WTC11 (cell line): ENCODE measurements at regions not wholly inside any gene's neighbourhood (a gene's known extent, or its start where the extent isn't known, plus 50 kb on each side); places are given as distances from the start of the nearest gene placed in this dataset.

Experiments
- ATAC-seq: fragments of 200-7000 bp; cut with Tn5 transposase; 2 replicates; pipeline ENCODE4 v1.10.0; 2021; ENCODE audit warnings: mild to moderate bottlenecking, moderate library complexity
- CTCF ChIA-PET: fragments of 300-600 bp; sonication (Branson Sonifier 250); formaldehyde crosslinking; loops from one replicate; lab custom pipeline; 2021; ENCODE audit warnings: antibody characterized with exemption; lab: Charles Lee
- POLR2A ChIA-PET: fragments of 350-600 bp; sonication (Branson Sonifier 250); formaldehyde crosslinking; loops from one replicate; lab custom pipeline; 2021; ENCODE audit warnings: antibody characterized with exemption; lab: Charles Lee
- DNase-seq: peaks from one replicate; pipeline ENCODE4 v3.0.0; 2021; ENCODE audit warnings: low spot score
- H3K27ac Mint-ChIP-seq: 2 replicates; pipeline ENCODE4 v1.8.0; 2021; ENCODE audit warnings: mixed read lengths
- H3K27me3 Mint-ChIP-seq: 2 replicates; pipeline ENCODE4 v1.8.0; 2021; ENCODE audit warnings: low read depth, mild to moderate bottlenecking, moderate library complexity, mixed read lengths
- H3K36me3 Mint-ChIP-seq: 2 replicates; pipeline ENCODE4 v1.8.0; 2021; ENCODE audit warnings: mixed read lengths
- H3K4me1 Mint-ChIP-seq: 2 replicates; pipeline ENCODE4 v1.8.0; 2022; ENCODE audit warnings: mixed read lengths
- H3K4me3 Mint-ChIP-seq: 2 replicates; pipeline ENCODE4 v1.8.0; 2021; ENCODE audit warnings: mild to moderate bottlenecking, moderate library complexity, mixed read lengths
- H3K9me3 Mint-ChIP-seq: 2 replicates; pipeline ENCODE4 v1.8.0; 2021; ENCODE audit warnings: mixed read lengths
- ATF1 ChIP-seq: sonication (generic); formaldehyde crosslinking; IDR thresholded peaks from 2 replicates; pipeline ENCODE4 v1.8.1; 2023; ENCODE audit warnings: mild to moderate bottlenecking, moderate library complexity, missing genetic modification reagents
- E2F1 ChIP-seq: sonication (generic); formaldehyde crosslinking; IDR thresholded peaks from 2 replicates; pipeline ENCODE4 v1.8.0; 2022; ENCODE audit warnings: mild to moderate bottlenecking, missing genetic modification reagents
- EMX1 ChIP-seq: fragments of 250-450 bp; sonication (Bioruptor Pico); IDR thresholded peaks from 2 replicates; pipeline ENCODE4 v1.8.0; 2021; ENCODE audit warnings: mild to moderate bottlenecking
- ESRRA ChIP-seq: sonication (generic); formaldehyde crosslinking; IDR thresholded peaks from 2 replicates; pipeline ENCODE4 v1.8.1; 2022; ENCODE audit warnings: mild to moderate bottlenecking, missing genetic modification reagents, borderline replicate concordance
- ETV6 ChIP-seq: sonication (generic); formaldehyde crosslinking; IDR thresholded peaks from 2 replicates; pipeline ENCODE4 v1.8.1; 2022; ENCODE audit warnings: mild to moderate bottlenecking, missing genetic modification reagents
- GTF2I ChIP-seq: fragments of 250-450 bp; sonication (Bioruptor Pico); conservative IDR thresholded peaks from 2 replicates; pipeline ENCODE4 v1.4.0; 2021; ENCODE audit warnings: mild to moderate bottlenecking
- IRF2 ChIP-seq: sonication (generic); formaldehyde crosslinking; IDR thresholded peaks from 2 replicates; pipeline ENCODE4 v1.8.0; 2022; ENCODE audit warnings: low read depth, missing genetic modification reagents, borderline replicate concordance
- JAZF1 ChIP-seq: fragments of 250-450 bp; sonication (Bioruptor Pico); IDR thresholded peaks from 2 replicates; pipeline ENCODE4 v1.9.0; 2021; ENCODE audit warnings: moderate library complexity, mild to moderate bottlenecking, inconsistent platforms
- MXD4 ChIP-seq: fragments of 250-450 bp; sonication (Bioruptor Pico); IDR thresholded peaks from 2 replicates; pipeline ENCODE4 v1.8.0; 2021; ENCODE audit warnings: mild to moderate bottlenecking, moderate library complexity, borderline replicate concordance
- NFATC4 ChIP-seq: fragments of 250-450 bp; sonication (Bioruptor Pico); IDR thresholded peaks from 2 replicates; pipeline ENCODE4 v1.9.0; 2021; ENCODE audit warnings: mild to moderate bottlenecking
- NFYB ChIP-seq: sonication (generic); formaldehyde crosslinking; conservative IDR thresholded peaks from 2 replicates; pipeline ENCODE4 v1.8.0; 2022; ENCODE audit warnings: low read depth, missing genetic modification reagents
- NR1H2 ChIP-seq: sonication (generic); formaldehyde crosslinking; IDR thresholded peaks from 2 replicates; pipeline ENCODE4 v1.9.0; 2021; ENCODE audit warnings: mild to moderate bottlenecking, moderate library complexity, missing genetic modification reagents
- TCF7 ChIP-seq: sonication (generic); formaldehyde crosslinking; IDR thresholded peaks from 2 replicates; pipeline ENCODE4 v1.8.0; 2022; ENCODE audit warnings: mild to moderate bottlenecking, low read depth, missing genetic modification reagents, moderate library complexity
- TEAD1 ChIP-seq: sonication (generic); formaldehyde crosslinking; IDR thresholded peaks from 2 replicates; pipeline ENCODE4 v1.8.0; 2022; ENCODE audit warnings: mild to moderate bottlenecking, missing genetic modification reagents
- ZNF138 ChIP-seq: sonication (generic); formaldehyde crosslinking; conservative IDR thresholded peaks from 2 replicates; pipeline ENCODE4 v1.8.1; 2022; ENCODE audit warnings: mild to moderate bottlenecking, moderate library complexity, missing genetic modification reagents
- ZNF263 ChIP-seq: sonication (generic); formaldehyde crosslinking; IDR thresholded peaks from 2 replicates; pipeline ENCODE4 v1.8.1; 2022; ENCODE audit warnings: low read depth, mild to moderate bottlenecking, moderate library complexity, missing genetic modification reagents
- ZNF416 ChIP-seq: fragments of 250-450 bp; sonication (Bioruptor Pico); IDR thresholded peaks from 2 replicates; pipeline ENCODE4 v1.9.0; 2021; ENCODE audit warnings: mild to moderate bottlenecking, inconsistent platforms
- TF ChIP-seq, protein P1 (sequence below): sonication (generic); formaldehyde crosslinking; IDR thresholded peaks from 2 replicates; pipeline ENCODE4 v1.8.1; 2023; ENCODE audit warnings: mild to moderate bottlenecking, missing genetic modification reagents
- TF ChIP-seq, protein P2 (sequence below): sonication (generic); formaldehyde crosslinking; IDR thresholded peaks from 2 replicates; pipeline ENCODE4 v1.8.0; 2023; ENCODE audit warnings: mild to moderate bottlenecking, missing genetic modification reagents
- TF ChIP-seq, protein P3 (sequence below): sonication (generic); formaldehyde crosslinking; IDR thresholded peaks from 2 replicates; pipeline ENCODE4 v1.8.1; 2023; ENCODE audit warnings: mild to moderate bottlenecking, missing genetic modification reagents, moderate library complexity
- TF ChIP-seq, protein P4 (sequence below): sonication (generic); formaldehyde crosslinking; IDR thresholded peaks from 2 replicates; pipeline ENCODE4 v1.8.0; 2023; ENCODE audit warnings: missing genetic modification reagents, mild to moderate bottlenecking, borderline replicate concordance

- no peak for TF ChIP-seq ETV6
- no peak for TF ChIP-seq ZNF263 (CRISPR knock-in tag)
- TF ChIP-seq, protein P1, sequence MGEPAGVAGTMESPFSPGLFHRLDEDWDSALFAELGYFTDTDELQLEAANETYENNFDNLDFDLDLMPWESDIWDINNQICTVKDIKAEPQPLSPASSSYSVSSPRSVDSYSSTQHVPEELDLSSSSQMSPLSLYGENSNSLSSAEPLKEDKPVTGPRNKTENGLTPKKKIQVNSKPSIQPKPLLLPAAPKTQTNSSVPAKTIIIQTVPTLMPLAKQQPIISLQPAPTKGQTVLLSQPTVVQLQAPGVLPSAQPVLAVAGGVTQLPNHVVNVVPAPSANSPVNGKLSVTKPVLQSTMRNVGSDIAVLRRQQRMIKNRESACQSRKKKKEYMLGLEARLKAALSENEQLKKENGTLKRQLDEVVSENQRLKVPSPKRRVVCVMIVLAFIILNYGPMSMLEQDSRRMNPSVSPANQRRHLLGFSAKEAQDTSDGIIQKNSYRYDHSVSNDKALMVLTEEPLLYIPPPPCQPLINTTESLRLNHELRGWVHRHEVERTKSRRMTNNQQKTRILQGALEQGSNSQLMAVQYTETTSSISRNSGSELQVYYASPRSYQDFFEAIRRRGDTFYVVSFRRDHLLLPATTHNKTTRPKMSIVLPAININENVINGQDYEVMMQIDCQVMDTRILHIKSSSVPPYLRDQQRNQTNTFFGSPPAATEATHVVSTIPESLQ = no peak
- no peak for TF ChIP-seq JAZF1 (CRISPR knock-in tag)
Measured at GRCh38 chrX:8913655-8914409, 112.6 kb upstream of the FAM9A start (continued).

DNA sequence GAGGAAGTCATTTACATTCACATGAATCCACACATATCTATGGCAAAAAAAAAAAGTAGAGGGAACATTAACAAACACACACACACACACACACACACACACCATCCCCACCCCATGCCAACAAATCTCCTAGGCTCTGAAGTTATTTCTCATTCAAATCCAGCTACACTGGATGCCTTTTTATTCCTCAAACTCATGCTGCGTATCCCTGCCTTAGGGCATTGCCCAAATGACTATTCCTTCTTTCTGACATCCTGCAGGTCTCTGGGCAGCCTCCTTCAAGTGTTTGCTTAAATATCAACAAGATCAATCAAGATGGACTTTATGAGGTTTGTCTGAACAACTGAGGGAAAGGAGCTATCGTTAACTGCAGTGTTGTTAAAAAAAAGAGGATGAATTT, 106.5 kb upstream of the FAM9A start:
- ChIA-PET CTCF (interaction anchor here (0.6 kb wide), 1 partner anchor 768 kb away, joined by 4 read pairs; no protein-coding TSS in a partner anchor), POLR2A (interaction anchor here (0.6 kb wide), 1 partner anchor 49 kb away, joined by 3 read pairs; no protein-coding TSS in a partner anchor)
- Mint-ChIP-seq H3K4me1 (peaks cover 24% of the 10 kb centered on the region), H3K36me3 (no peaks in the 10 kb centered on the region), H3K27me3 (peaks cover 27% of the 10 kb centered on the region), H3K9me3 (no peaks in the 10 kb centered on the region), H3K4me3 (no peak overlapping the region), H3K27ac (no peak overlapping the region)
- no peak for TF ChIP-seq ZNF416 (CRISPR knock-in tag)
- TF ChIP-seq, protein P2, sequence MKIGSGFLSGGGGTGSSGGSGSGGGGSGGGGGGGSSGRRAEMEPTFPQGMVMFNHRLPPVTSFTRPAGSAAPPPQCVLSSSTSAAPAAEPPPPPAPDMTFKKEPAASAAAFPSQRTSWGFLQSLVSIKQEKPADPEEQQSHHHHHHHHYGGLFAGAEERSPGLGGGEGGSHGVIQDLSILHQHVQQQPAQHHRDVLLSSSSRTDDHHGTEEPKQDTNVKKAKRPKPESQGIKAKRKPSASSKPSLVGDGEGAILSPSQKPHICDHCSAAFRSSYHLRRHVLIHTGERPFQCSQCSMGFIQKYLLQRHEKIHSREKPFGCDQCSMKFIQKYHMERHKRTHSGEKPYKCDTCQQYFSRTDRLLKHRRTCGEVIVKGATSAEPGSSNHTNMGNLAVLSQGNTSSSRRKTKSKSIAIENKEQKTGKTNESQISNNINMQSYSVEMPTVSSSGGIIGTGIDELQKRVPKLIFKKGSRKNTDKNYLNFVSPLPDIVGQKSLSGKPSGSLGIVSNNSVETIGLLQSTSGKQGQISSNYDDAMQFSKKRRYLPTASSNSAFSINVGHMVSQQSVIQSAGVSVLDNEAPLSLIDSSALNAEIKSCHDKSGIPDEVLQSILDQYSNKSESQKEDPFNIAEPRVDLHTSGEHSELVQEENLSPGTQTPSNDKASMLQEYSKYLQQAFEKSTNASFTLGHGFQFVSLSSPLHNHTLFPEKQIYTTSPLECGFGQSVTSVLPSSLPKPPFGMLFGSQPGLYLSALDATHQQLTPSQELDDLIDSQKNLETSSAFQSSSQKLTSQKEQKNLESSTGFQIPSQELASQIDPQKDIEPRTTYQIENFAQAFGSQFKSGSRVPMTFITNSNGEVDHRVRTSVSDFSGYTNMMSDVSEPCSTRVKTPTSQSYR (CRISPR knock-in tag) = no peak
- no peak for TF ChIP-seq IRF2 (CRISPR knock-in tag)
- TF ChIP-seq ESRRA (CRISPR knock-in tag) = no peak
- no peak for TF ChIP-seq NR1H2 (CRISPR knock-in tag)
- TF ChIP-seq, protein P3, sequence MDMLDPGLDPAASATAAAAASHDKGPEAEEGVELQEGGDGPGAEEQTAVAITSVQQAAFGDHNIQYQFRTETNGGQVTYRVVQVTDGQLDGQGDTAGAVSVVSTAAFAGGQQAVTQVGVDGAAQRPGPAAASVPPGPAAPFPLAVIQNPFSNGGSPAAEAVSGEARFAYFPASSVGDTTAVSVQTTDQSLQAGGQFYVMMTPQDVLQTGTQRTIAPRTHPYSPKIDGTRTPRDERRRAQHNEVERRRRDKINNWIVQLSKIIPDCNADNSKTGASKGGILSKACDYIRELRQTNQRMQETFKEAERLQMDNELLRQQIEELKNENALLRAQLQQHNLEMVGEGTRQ (CRISPR knock-in tag) = no peak
- TF ChIP-seq ZNF138 = no peak
- no peak for TF ChIP-seq EMX1 (CRISPR knock-in tag)
- TF ChIP-seq E2F1 (CRISPR knock-in tag) = no peak
- no peak for TF ChIP-seq TEAD1
- no peak for TF ChIP-seq ATF1
- TF ChIP-seq NFYB (CRISPR knock-in tag) = no peak
- ATAC-seq (peak; percentile 60), DNase-seq (no peak)

DNA sequence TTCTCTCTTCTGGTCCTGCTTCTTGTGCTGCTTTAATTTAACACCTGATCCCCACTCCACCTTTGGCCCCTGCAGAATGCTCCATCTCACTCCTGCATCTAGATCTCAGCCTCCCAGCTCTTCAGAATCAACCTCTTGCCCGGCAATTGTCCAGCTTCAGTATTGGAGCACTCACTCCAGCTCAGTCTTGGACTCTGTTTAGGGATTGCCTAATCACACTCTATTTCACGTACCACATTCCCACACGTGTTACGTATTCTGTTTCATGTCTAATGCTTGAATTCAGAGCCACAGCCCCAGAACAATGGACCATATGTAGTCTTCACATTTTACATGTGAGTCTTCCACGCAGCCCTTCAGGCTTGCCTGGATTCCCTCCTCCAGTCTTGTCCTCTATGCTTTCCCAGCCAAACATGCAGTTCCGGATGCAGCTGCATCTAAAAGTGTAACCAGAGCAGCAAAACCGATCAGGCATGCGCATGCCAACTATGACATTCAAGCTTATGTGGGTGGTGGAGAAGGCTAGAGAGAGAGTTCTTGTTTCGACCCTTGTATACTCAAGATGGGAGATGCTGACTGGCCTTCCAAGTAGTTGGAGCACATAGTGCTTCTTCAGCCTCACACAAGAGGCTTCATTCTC, 105.2 kb upstream of the FAM9A start:
- DNase-seq = no peak
- Mint-ChIP-seq H3K27ac (no peak overlapping the region), H3K27me3 (peaks cover 27% of the 10 kb centered on the region), H3K9me3 (peaks cover 3% of the 10 kb centered on the region; the same call in 1 of the 2 replicates), H3K4me3 (no peak overlapping the region), H3K4me1 (peaks cover 24% of the 10 kb centered on the region), H3K36me3 (no peaks in the 10 kb centered on the region)
- CTCF ChIA-PET = no interaction called here
- ATAC-seq = no peak
- POLR2A ChIA-PET = no interaction called here
- TF ChIP-seq GTF2I (no peak), TCF7 (CRISPR knock-in tag) (no peak), NFATC4 (CRISPR knock-in tag) (no peak), MXD4 (no peak)
- TF ChIP-seq, protein P4, sequence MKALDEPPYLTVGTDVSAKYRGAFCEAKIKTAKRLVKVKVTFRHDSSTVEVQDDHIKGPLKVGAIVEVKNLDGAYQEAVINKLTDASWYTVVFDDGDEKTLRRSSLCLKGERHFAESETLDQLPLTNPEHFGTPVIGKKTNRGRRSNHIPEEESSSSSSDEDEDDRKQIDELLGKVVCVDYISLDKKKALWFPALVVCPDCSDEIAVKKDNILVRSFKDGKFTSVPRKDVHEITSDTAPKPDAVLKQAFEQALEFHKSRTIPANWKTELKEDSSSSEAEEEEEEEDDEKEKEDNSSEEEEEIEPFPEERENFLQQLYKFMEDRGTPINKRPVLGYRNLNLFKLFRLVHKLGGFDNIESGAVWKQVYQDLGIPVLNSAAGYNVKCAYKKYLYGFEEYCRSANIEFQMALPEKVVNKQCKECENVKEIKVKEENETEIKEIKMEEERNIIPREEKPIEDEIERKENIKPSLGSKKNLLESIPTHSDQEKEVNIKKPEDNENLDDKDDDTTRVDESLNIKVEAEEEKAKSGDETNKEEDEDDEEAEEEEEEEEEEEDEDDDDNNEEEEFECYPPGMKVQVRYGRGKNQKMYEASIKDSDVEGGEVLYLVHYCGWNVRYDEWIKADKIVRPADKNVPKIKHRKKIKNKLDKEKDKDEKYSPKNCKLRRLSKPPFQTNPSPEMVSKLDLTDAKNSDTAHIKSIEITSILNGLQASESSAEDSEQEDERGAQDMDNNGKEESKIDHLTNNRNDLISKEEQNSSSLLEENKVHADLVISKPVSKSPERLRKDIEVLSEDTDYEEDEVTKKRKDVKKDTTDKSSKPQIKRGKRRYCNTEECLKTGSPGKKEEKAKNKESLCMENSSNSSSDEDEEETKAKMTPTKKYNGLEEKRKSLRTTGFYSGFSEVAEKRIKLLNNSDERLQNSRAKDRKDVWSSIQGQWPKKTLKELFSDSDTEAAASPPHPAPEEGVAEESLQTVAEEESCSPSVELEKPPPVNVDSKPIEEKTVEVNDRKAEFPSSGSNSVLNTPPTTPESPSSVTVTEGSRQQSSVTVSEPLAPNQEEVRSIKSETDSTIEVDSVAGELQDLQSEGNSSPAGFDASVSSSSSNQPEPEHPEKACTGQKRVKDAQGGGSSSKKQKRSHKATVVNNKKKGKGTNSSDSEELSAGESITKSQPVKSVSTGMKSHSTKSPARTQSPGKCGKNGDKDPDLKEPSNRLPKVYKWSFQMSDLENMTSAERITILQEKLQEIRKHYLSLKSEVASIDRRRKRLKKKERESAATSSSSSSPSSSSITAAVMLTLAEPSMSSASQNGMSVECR (CRISPR knock-in tag) = no peak
